Pulmonary artery endothelial cell (primary cell): ENCODE measurements at regions not wholly inside any gene's neighbourhood (a gene's known extent, or its start where the extent isn't known, plus 50 kb on each side); places are given as distances from the start of the nearest gene placed in this dataset.
"Not testable (repeated sequence)": the region's sequence is repeated elsewhere in the genome, so short reads cannot be mapped to it uniquely, and the experiment has no call there.

Experiments
- DNase-seq: peaks from one replicate; pipeline ENCODE4 v3.0.0-alpha.2; 2011; ENCODE audit warnings: low read depth, low spot score

DNA sequence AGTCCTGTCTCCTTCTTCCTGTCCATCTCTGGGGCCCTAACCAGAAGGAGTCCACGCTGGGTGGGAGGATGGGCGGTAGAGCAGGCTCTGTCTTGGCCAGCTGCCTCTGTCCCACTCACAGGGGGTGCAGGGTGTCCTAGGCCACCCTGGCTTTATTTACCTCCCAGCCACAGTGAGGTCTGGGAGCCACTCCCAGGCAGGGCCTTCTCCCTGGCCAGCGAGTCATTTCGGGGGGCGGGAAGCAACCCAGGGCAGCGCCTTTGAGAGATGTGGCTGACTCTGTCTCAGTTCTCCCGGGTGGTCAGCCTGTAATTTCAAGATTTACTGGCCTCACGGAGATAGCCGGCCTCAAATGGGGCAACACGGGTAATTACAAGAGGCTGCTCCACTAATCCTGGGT, 67.4 kb upstream of the PTCH1 start:
- no peak for DNase-seq

GRCh38 chr9:95581900-95582299, 65.1 kb upstream of the PTCH1 start:
- no peak for DNase-seq

- no peak for DNase-seq
Measured at GRCh38 chr9:95580812-95581761, 64.3 kb upstream of the PTCH1 start.

DNA sequence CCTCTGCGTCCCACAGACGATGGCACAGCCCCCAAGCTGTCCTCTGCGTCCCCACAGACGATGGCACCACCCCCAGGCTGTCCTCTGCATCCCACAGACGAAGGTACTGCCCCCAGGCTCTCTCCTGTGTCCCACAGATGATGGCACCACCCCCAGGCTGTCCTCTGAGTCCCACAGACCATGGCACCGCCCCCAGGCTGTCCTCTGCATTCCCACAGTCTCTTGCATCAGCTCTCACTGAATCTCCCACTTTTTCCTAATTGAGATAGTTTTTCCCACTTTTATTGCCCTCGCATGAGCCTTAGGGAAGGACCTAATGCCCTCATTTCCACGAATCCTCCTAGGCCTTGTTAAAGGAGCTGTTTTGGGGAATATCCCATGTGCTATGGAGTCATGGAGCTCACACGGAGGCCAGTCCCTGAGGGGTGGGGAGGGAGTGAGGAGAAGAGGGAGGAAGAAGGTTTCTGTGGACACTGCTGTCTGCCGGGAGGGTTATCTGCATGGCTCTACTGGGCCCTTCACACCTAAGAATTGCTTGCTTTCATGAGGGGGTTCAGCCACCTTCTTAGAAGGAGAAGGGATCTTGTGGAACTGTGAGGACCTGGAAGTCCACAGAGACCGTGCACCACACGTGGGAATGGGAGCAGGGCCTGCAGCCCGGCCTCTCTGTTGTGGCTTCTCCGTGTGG, 58.2 kb upstream of the PTCH1 start:
- DNase-seq, result no peak

DNA sequence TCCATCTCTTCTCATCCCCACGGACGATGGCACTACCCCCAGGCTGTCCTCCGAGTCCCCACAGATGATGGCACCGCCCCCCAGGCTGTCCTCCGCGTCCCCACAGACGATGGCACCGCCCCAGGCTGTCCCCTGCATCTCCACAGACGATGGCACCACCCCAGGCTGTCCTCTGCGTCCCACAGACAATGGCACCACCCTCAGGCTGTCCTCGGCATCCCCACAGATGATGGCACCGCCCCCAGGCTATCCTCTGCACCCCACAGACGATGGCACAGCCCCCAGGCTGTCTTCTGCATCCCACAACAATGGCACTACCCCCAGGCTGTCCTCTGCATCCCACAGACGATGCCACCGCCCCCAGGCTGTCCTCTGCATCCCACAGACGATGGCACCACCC, 57.4 kb upstream of the PTCH1 start:
- DNase-seq, result no peak

DNA sequence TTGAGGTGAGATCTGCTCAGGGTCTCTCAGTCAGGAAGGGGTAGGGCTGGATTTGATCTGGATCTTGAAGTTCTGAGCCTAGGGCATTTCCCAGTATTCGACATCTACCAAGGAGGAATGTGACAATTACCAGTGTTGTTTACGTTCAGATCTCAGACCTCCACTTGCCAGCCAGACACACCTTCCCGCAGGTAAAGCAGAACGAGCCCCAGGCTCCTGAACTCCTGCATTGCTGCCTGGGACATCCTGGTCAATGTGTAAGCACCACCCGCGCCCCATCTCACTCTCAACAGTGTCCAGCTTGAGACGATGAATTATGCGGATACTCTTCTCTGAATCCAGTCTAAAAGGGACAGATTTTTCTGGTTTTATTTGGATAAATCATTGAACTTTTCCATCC, 56.7 kb upstream of the PTCH1 start:
- DNase-seq, result no peak

GRCh38 chr9:95572381-95573151, 55.8 kb upstream of the PTCH1 start:
- DNase-seq, result no peak

DNA sequence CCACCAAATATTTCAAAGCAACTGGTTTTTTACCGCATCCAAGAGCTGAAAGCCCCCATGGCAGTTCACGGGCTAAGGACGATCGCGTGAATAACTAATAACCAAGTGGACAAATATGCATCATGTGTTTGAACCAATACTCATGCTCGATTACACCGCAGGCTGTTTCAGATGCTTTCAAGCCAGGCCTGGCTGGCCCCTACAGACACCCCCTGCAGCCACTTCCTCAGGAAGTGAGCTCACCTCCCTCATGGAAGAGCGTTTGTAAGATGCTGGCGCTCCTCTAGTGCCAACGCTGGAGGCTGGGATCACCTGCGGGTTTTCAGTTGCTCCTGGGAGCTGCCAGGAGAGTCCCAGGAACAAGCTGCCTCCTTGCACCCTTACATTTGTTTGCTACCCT, 53.9 kb upstream of the PTCH1 start:
- peak; percentile 10 for DNase-seq

GRCh38 chr9:95570150-95570549, 53.4 kb upstream of the PTCH1 start:
- DNase-seq, result no peak

- DNase-seq, result not testable (repeated sequence)
Measured at GRCh38 chr9:95568735-95569134, 52.0 kb upstream of the PTCH1 start.
